Stimulated activated naive CD8-positive, alpha-beta T cell treated with anti-CD3 and anti-CD28 coated beads, Interleukin-15, amount 100 ng/mL, for 72 hours (primary cell): ENCODE measurements at regions not wholly inside any gene's neighbourhood (a gene's known extent, or its start where the extent isn't known, plus 50 kb on each side); places are given as distances from the start of the nearest gene placed in this dataset.

Experiments used
- ATAC-seq: fragments of 150-1000 bp; cut with Tn5 transposase; 2 replicates; pipeline ENCODE4 v1.10.0; 2021; ENCODE audit warnings: mild to moderate bottlenecking, moderate library complexity
- DNase-seq, 2 donors: peaks; one replicate each; pipeline ENCODE4 v3.0.0; 2021 to 2022
- H3K27ac Mint-ChIP-seq, 2 donors: one replicate each; pipeline ENCODE4 v1.8.0; 2022; ENCODE audit warnings: mild to moderate bottlenecking in 2 of 2, mixed read lengths in 2 of 2, moderate library complexity in 2 of 2
- H3K27me3 Mint-ChIP-seq: one replicate; pipeline ENCODE4 v1.8.0; 2022; ENCODE audit warnings: mixed read lengths
- H3K4me1 Mint-ChIP-seq: one replicate; pipeline ENCODE4 v1.8.0; 2022; ENCODE audit warnings: mild to moderate bottlenecking, mixed read lengths
- H3K4me3 Mint-ChIP-seq, 2 donors: one replicate each; pipeline ENCODE4 v1.8.0; 2022; ENCODE audit warnings: mild to moderate bottlenecking in 2 of 2, mixed read lengths in 2 of 2, moderate library complexity in 1 of 2
- H3K9me3 Mint-ChIP-seq, 2 donors: one replicate each; pipeline ENCODE4 v1.8.0; 2022; ENCODE audit warnings: mixed read lengths in 2 of 2

GRCh38 chr14:97198813-97199212, 401.6 kb downstream of the VRK1 start:
- Mint-ChIP-seq H3K9me3 (peaks cover 18 to 34% of the 10 kb centered on the region in 2 donors), H3K4me3 (no peak overlapping the region), H3K4me1 (peaks cover 5% of the 10 kb centered on the region), H3K27ac (peak overlapping the region in 1 of 2 donors; percentile 54), H3K27me3 (peaks cover 10% of the 10 kb centered on the region)
- no peak for DNase-seq
- ATAC-seq: peak; percentile 31

- Mint-ChIP-seq H3K27ac (no peak overlapping the region), H3K27me3 (peaks cover 8% of the 10 kb centered on the region), H3K4me3 (no peak overlapping the region)
Observed at GRCh38 chr14:97200245-97200644, 403.1 kb downstream of the VRK1 start.

GRCh38 chr14:97206916-97207315, 409.7 kb downstream of the VRK1 start:
- no peaks in the 10 kb centered on the region for H3K27me3 Mint-ChIP-seq
- H3K4me3 Mint-ChIP-seq: no peak overlapping the region
- no peaks in the 10 kb centered on the region for H3K9me3 Mint-ChIP-seq
- no peak overlapping the region for H3K27ac Mint-ChIP-seq
- no peak for DNase-seq
- ATAC-seq: no peak
- H3K4me1 Mint-ChIP-seq: no peaks in the 10 kb centered on the region

More at GRCh38 chr14:97200245-97200644, 403.1 kb downstream of the VRK1 start:
- DNase-seq (no peak), ATAC-seq (no peak)
- H3K4me1 Mint-ChIP-seq: peaks cover 5% of the 10 kb centered on the region
- peaks cover 8 to 21% of the 10 kb centered on the region in 2 donors for H3K9me3 Mint-ChIP-seq

GRCh38 chr14:97210202-97210601, 413.0 kb downstream of the VRK1 start:
- H3K4me1 Mint-ChIP-seq: no peaks in the 10 kb centered on the region
- DNase-seq (no peak), ATAC-seq (no peak)
- no peaks in the 10 kb centered on the region for H3K27me3 Mint-ChIP-seq
- H3K27ac Mint-ChIP-seq: no peak overlapping the region
- H3K9me3 Mint-ChIP-seq: no peaks in the 10 kb centered on the region
- H3K4me3 Mint-ChIP-seq: no peak overlapping the region

GRCh38 chr14:97212399-97212798, 415.2 kb downstream of the VRK1 start:
- ATAC-seq: no peak
- H3K27me3 Mint-ChIP-seq: peaks cover 5% of the 10 kb centered on the region
- no peaks in the 10 kb centered on the region for H3K9me3 Mint-ChIP-seq

GRCh38 chr14:97213720-97214119, 416.5 kb downstream of the VRK1 start:
- Mint-ChIP-seq H3K4me1 (peaks cover 11% of the 10 kb centered on the region), H3K4me3 (no peak overlapping the region), H3K27me3 (peaks cover 5% of the 10 kb centered on the region), H3K27ac (no peak overlapping the region), H3K9me3 (no peaks in the 10 kb centered on the region)
- DNase-seq (no peak), ATAC-seq (no peak)

More at GRCh38 chr14:97212399-97212798, 415.2 kb downstream of the VRK1 start:
- Mint-ChIP-seq H3K27ac (no peak overlapping the region), H3K4me1 (peaks cover 5% of the 10 kb centered on the region), H3K4me3 (no peak overlapping the region)
- no peak for DNase-seq

- no peak overlapping the region for H3K27ac Mint-ChIP-seq
- peaks cover 25% of the 10 kb centered on the region for H3K4me1 Mint-ChIP-seq
- no peaks in the 10 kb centered on the region for H3K9me3 Mint-ChIP-seq
- no peak for ATAC-seq
- H3K27me3 Mint-ChIP-seq: peaks cover 11% of the 10 kb centered on the region
- DNase-seq: no peak
- no peak overlapping the region for H3K4me3 Mint-ChIP-seq
Observed at GRCh38 chr14:97215263-97215969, 418.2 kb downstream of the VRK1 start.

- no peak overlapping the region for H3K27ac Mint-ChIP-seq
- peaks cover 21% of the 10 kb centered on the region for H3K27me3 Mint-ChIP-seq
- H3K9me3 Mint-ChIP-seq: no peaks in the 10 kb centered on the region
- DNase-seq: no peak
- ATAC-seq: no peak
- H3K4me3 Mint-ChIP-seq: no peak overlapping the region
- H3K4me1 Mint-ChIP-seq: peaks cover 25% of the 10 kb centered on the region
Observed at GRCh38 chr14:97217111-97217885, 420.1 kb downstream of the VRK1 start.

- peaks cover 25% of the 10 kb centered on the region for H3K4me1 Mint-ChIP-seq
- no peaks in the 10 kb centered on the region for H3K9me3 Mint-ChIP-seq
- peak overlapping the region; percentile 46 to 91 for H3K4me3 Mint-ChIP-seq
- H3K27ac Mint-ChIP-seq: no peak overlapping the region
- ATAC-seq (no peak), DNase-seq (no peak)
- peaks cover 21% of the 10 kb centered on the region for H3K27me3 Mint-ChIP-seq
Observed at GRCh38 chr14:97218274-97218673, 421.1 kb downstream of the VRK1 start.

- Mint-ChIP-seq H3K4me3 (peak overlapping the region; percentile 84 to 91), H3K4me1 (peaks cover 25% of the 10 kb centered on the region), H3K9me3 (no peaks in the 10 kb centered on the region), H3K27ac (peak overlapping the region; percentile 14 to 27), H3K27me3 (peaks cover 21% of the 10 kb centered on the region)
- DNase-seq (peak; percentile 31 to 36), ATAC-seq (peak; percentile 82)
Observed at GRCh38 chr14:97218691-97219430, 421.7 kb downstream of the VRK1 start.

GRCh38 chr14:97219431-97220017, 422.3 kb downstream of the VRK1 start:
- H3K9me3 Mint-ChIP-seq: no peaks in the 10 kb centered on the region
- peaks cover 21% of the 10 kb centered on the region for H3K27me3 Mint-ChIP-seq
- peak; percentile 73 for ATAC-seq
- H3K27ac Mint-ChIP-seq: peak overlapping the region; percentile 48 to 85
- DNase-seq: peak in 1 of 2 donors; percentile 24
- peaks cover 25% of the 10 kb centered on the region for H3K4me1 Mint-ChIP-seq
- H3K4me3 Mint-ChIP-seq: peak overlapping the region; percentile 84 to 91

- ATAC-seq: no peak
- no peak overlapping the region for H3K4me3 Mint-ChIP-seq
- H3K27ac Mint-ChIP-seq: no peak overlapping the region
- H3K27me3 Mint-ChIP-seq: peaks cover 21% of the 10 kb centered on the region
- no peak for DNase-seq
- peaks cover 25% of the 10 kb centered on the region for H3K4me1 Mint-ChIP-seq
- H3K9me3 Mint-ChIP-seq: no peaks in the 10 kb centered on the region
Observed at GRCh38 chr14:97221572-97222285, 424.5 kb downstream of the VRK1 start.

- no peak for ATAC-seq
- Mint-ChIP-seq H3K27ac (no peak overlapping the region), H3K9me3 (no peaks in the 10 kb centered on the region), H3K4me1 (peaks cover 14% of the 10 kb centered on the region), H3K4me3 (no peak overlapping the region), H3K27me3 (peaks cover 22% of the 10 kb centered on the region)
- DNase-seq: no peak
Observed at GRCh38 chr14:97224016-97224415, 426.8 kb downstream of the VRK1 start.

GRCh38 chr14:97230051-97230450, 432.9 kb downstream of the VRK1 start:
- no peaks in the 10 kb centered on the region for H3K9me3 Mint-ChIP-seq

More at GRCh38 chr14:97230051-97230450, 432.9 kb downstream of the VRK1 start:
- DNase-seq (no peak), ATAC-seq (no peak)
- Mint-ChIP-seq H3K27me3 (peaks cover 6% of the 10 kb centered on the region), H3K4me1 (no peaks in the 10 kb centered on the region), H3K4me3 (no peak overlapping the region), H3K27ac (no peak overlapping the region)
